ENCODE measurements at regions not wholly inside any gene's neighbourhood (a gene's known extent, or its start where the extent isn't known, plus 50 kb on each side); places are given as distances from the start of the nearest gene placed in this dataset.

- Histone ChIP-seq H2BK5ac (ENCODE audit: low read depth, low read length, poor library complexity, severe bottlenecking) (no peak overlapping the region), H2BK120ac (ENCODE audit: low read depth, low read length) (no peak overlapping the region), H2AK5ac (ENCODE audit: low read depth, low read length) (no peak overlapping the region), H3K23ac (ENCODE audit: low read depth, low read length) (no peak overlapping the region), H4K20me1 (ENCODE audit: insufficient read depth, low read length) (no peaks in the 10 kb centered on the region), H3K14ac (replicated peaks; ENCODE audit: low read depth, low read length) (no peak overlapping the region), H4K5ac (ENCODE audit: low read depth, low read length) (no peak overlapping the region), H3K4me1 (ENCODE audit: control insufficient read depth, insufficient read depth, low read length) (no peaks in the 10 kb centered on the region), H3K4me2 (ENCODE audit: low read depth, low read length) (no peak overlapping the region), H2BK15ac (ENCODE audit: low read depth, low read length) (no peak overlapping the region), H4K91ac (ENCODE audit: insufficient read depth, low read depth, low read length) (no peak overlapping the region), H3K36me3 (ENCODE audit: control insufficient read depth, insufficient read depth, low read length) (no peaks in the 10 kb centered on the region), H2BK20ac (ENCODE audit: low read depth, low read length) (no peak overlapping the region), H3K27ac (ENCODE audit: insufficient read depth, low read length) (no peak overlapping the region), H2AK9ac (replicated peaks; ENCODE audit: low read depth, low read length, poor library complexity) (no peak overlapping the region), H3K18ac (ENCODE audit: low read depth, low read length) (no peak overlapping the region), H3K27me3 (ENCODE audit: control insufficient read depth, insufficient read depth, low read length) (no peaks in the 10 kb centered on the region), H3K9me1 (ENCODE audit: insufficient read depth, low read length) (no peaks in the 10 kb centered on the region), H3K9ac (ENCODE audit: low read depth, low read length) (no peak overlapping the region), H4K8ac (ENCODE audit: low read depth in 2 of 2, low read length in 2 of 2) (no peak overlapping the region), H3K4me3 (ENCODE audit: insufficient read depth, low read depth, low read length) (no peak overlapping the region), H3K56ac (ENCODE audit: extremely low read depth, insufficient read depth, low read length) (no peak overlapping the region), H2AFZ (replicated peaks; ENCODE audit: low read length, poor library complexity) (no peak overlapping the region), H3K4ac (ENCODE audit: low read depth, low read length) (no peak overlapping the region), H3K79me1 (ENCODE audit: low read depth in 1 of 2, low read length in 2 of 2) (no peaks in the 10 kb centered on the region), H3K9me3 (ENCODE audit: control insufficient read depth, insufficient read depth, low read length) (no peaks in the 10 kb centered on the region)
- WGBS, 2 experiments (ENCODE audit: extremely low coverage in 2 of 2, insufficient read length in 1 of 2): no CpG with 5 or more reads among the region's 2 CpGs
- intact Hi-C loops (cut with micrococcal nuclease): no loop called here
- no peak for TF ChIP-seq SMC3 (IDR thresholded peaks at IDR 0.05; ENCODE audit: low read depth, low read length)
- no peak for TF ChIP-seq RAD21 (IDR thresholded peaks at IDR 0.05; ENCODE audit: low read length)
- TF ChIP-seq CHD1 (IDR thresholded peaks at IDR 0.05; ENCODE audit: low read depth, low read length): no peak
- no peak for TF ChIP-seq USF2 (IDR thresholded peaks at IDR 0.05; ENCODE audit: low read depth, low read length)
- no peak for TF ChIP-seq FOS (IDR thresholded peaks at IDR 0.05; ENCODE audit: low read depth, low read length)
- dilution Hi-C loops (cut with HindIII; ENCODE audit: low sequenced_read_pairs, unreplicated experiment): no loop called here
- peak; percentile 13 for DNase-seq
- in situ Hi-C loops (cut with MboI; ENCODE audit: low sequenced_read_pairs): no loop called here
- ChIA-PET CTCF (no interaction called here), POLR2A (ENCODE audit: unreplicated experiment) (no interaction called here)
- ATAC-seq (ENCODE audit: low read depth): no peak
- no TSS peak for BruUV-seq (replicated peaks)
Observed at GRCh38 chr13:64538711-64539110, 2691.4 kb downstream of the PCDH9 start.
